ENCODE measurements at regions not wholly inside any gene's neighbourhood (a gene's known extent, or its start where the extent isn't known, plus 50 kb on each side); places are given as distances from the start of the nearest gene placed in this dataset.

GRCh38 chr10:117601716-117602115 lies 59.2 kb downstream of the EMX2 start:
- no peak for DNase-seq (ENCODE audit: low spot score)

GRCh38 chr10:117603081-117603480 lies 60.5 kb downstream of the EMX2 start:
- Histone ChIP-seq H3K9me3 (no peaks in the 10 kb centered on the region), H3K36me3 (no peaks in the 10 kb centered on the region), H3K27me3 (no peaks in the 10 kb centered on the region), H3K27ac (no peak overlapping the region), H3K4me1 (no peaks in the 10 kb centered on the region), H3K4me3 (no peak overlapping the region)
- TF ChIP-seq CTCF (IDR thresholded peaks at IDR 0.05), result no peak
- no peak for DNase-seq (ENCODE audit: low spot score)

More at GRCh38 chr10:117601716-117602115, 59.2 kb downstream of the EMX2 start:
- Histone ChIP-seq H3K27me3 (no peaks in the 10 kb centered on the region), H3K4me1 (no peaks in the 10 kb centered on the region), H3K4me3 (no peak overlapping the region), H3K9me3 (no peaks in the 10 kb centered on the region), H3K27ac (no peak overlapping the region), H3K36me3 (no peaks in the 10 kb centered on the region)
- TF ChIP-seq CTCF (IDR thresholded peaks at IDR 0.05), result no peak

GRCh38 chr10:117603726-117604125 lies 61.2 kb downstream of the EMX2 start:
- Histone ChIP-seq H3K36me3 (no peaks in the 10 kb centered on the region), H3K27ac (no peak overlapping the region), H3K27me3 (no peaks in the 10 kb centered on the region), H3K4me1 (no peaks in the 10 kb centered on the region), H3K4me3 (no peak overlapping the region), H3K9me3 (no peaks in the 10 kb centered on the region)
- TF ChIP-seq CTCF (IDR thresholded peaks at IDR 0.05), result no peak
- no peak for DNase-seq (ENCODE audit: low spot score)

- no peak for TF ChIP-seq CTCF (IDR thresholded peaks at IDR 0.05)
- Histone ChIP-seq H3K27ac (peak overlapping the region in 1 of 2 donors; percentile 56), H3K27me3 (no peaks in the 10 kb centered on the region), H3K36me3 (no peaks in the 10 kb centered on the region), H3K9me3 (no peaks in the 10 kb centered on the region), H3K4me1 (no peaks in the 10 kb centered on the region), H3K4me3 (no peak overlapping the region)
- peak; percentile 60 for DNase-seq (ENCODE audit: low spot score)
These were observed 66.7 kb downstream of the EMX2 start for GRCh38 chr10:117609095-117609795.

GRCh38 chr10:117609796-117610170 lies 67.2 kb downstream of the EMX2 start:
- Histone ChIP-seq H3K4me1 (no peaks in the 10 kb centered on the region), H3K27me3 (no peaks in the 10 kb centered on the region), H3K4me3 (no peak overlapping the region), H3K36me3 (no peaks in the 10 kb centered on the region), H3K27ac (no peak overlapping the region), H3K9me3 (no peaks in the 10 kb centered on the region)
- DNase-seq (ENCODE audit: low spot score), result no peak
- no peak for TF ChIP-seq CTCF (IDR thresholded peaks at IDR 0.05)

- Histone ChIP-seq H3K27ac (no peak overlapping the region), H3K27me3 (no peaks in the 10 kb centered on the region), H3K4me1 (no peaks in the 10 kb centered on the region), H3K4me3 (no peak overlapping the region), H3K9me3 (no peaks in the 10 kb centered on the region), H3K36me3 (no peaks in the 10 kb centered on the region)
- no peak for TF ChIP-seq CTCF (IDR thresholded peaks at IDR 0.05)
- no peak for DNase-seq (ENCODE audit: low spot score)
These were observed 67.8 kb downstream of the EMX2 start for GRCh38 chr10:117610321-117610720.

Measured in right atrium auricular region (tissue), 2 donors.